GM19372 (cell line): ENCODE measurements at regions not wholly inside any gene's neighbourhood (a gene's known extent, or its start where the extent isn't known, plus 50 kb on each side); places are given as distances from the start of the nearest gene placed in this dataset.
"Not testable (repeated sequence)": the region's sequence is repeated elsewhere in the genome, so short reads cannot be mapped to it uniquely, and the experiment has no call there.

Experiments used
- ATAC-seq: cut with Tn5 transposase; IDR thresholded peaks from one replicate; pipeline ENCODE4 v1.9.1; 2021; ENCODE audit warnings: mild to moderate bottlenecking, low read depth, moderate library complexity; ENCODE audit not compliant: unreplicated experiment

- no peak for ATAC-seq
Observed at GRCh38 chr14:66001356-66001755, 484.8 kb upstream of the CCDC196 start.

- ATAC-seq: no peak
Observed at GRCh38 chr14:66003082-66003730, 483.0 kb upstream of the CCDC196 start.

GRCh38 chr14:66005900-66006434 is 480.2 kb upstream of the CCDC196 start:
- no peak for ATAC-seq

- ATAC-seq: no peak
Observed at GRCh38 chr14:66008631-66009030, 477.5 kb upstream of the CCDC196 start.

GRCh38 chr14:66009089-66009488 is 477.1 kb upstream of the CCDC196 start:
- ATAC-seq: no peak

- ATAC-seq: no peak
Observed at GRCh38 chr14:66010695-66011094, 475.5 kb upstream of the CCDC196 start.

- ATAC-seq: no peak
Observed at GRCh38 chr14:66011855-66012254, 474.3 kb upstream of the CCDC196 start.

- not testable (repeated sequence) for ATAC-seq
Observed at GRCh38 chr14:66013607-66014006, 472.6 kb upstream of the CCDC196 start.

- ATAC-seq: no peak
Observed at GRCh38 chr14:66015071-66015780, 470.9 kb upstream of the CCDC196 start.

GRCh38 chr14:66017927-66018326 is 468.2 kb upstream of the CCDC196 start:
- no peak for ATAC-seq

- no peak for ATAC-seq
Observed at GRCh38 chr14:66022526-66022925, 463.6 kb upstream of the CCDC196 start.

- no peak for ATAC-seq
Observed at GRCh38 chr14:66025779-66026178, 460.4 kb upstream of the CCDC196 start.

- not testable (repeated sequence) for ATAC-seq
Observed at GRCh38 chr14:66031981-66032380, 454.2 kb upstream of the CCDC196 start.

- no peak for ATAC-seq
Observed at GRCh38 chr14:66032800-66033199, 453.4 kb upstream of the CCDC196 start.

- no peak for ATAC-seq
Observed at GRCh38 chr14:66036547-66036946, 449.6 kb upstream of the CCDC196 start.

- no peak for ATAC-seq
Observed at GRCh38 chr14:66037361-66037760, 448.8 kb upstream of the CCDC196 start.

GRCh38 chr14:66038212-66038611 is 448.0 kb upstream of the CCDC196 start:
- no peak for ATAC-seq

- no peak for ATAC-seq
Observed at GRCh38 chr14:66038618-66039017, 447.6 kb upstream of the CCDC196 start.

- ATAC-seq: no peak
Observed at GRCh38 chr14:66039495-66039894, 446.7 kb upstream of the CCDC196 start.

GRCh38 chr14:66041582-66041981 is 444.6 kb upstream of the CCDC196 start:
- ATAC-seq: no peak

GRCh38 chr14:66043921-66044320 is 442.2 kb upstream of the CCDC196 start:
- no peak for ATAC-seq

GRCh38 chr14:66045572-66046021 is 440.6 kb upstream of the CCDC196 start:
- no peak for ATAC-seq
